IPS DF 6.9 (cell line): ENCODE measurements at regions not wholly inside any gene's neighbourhood (a gene's known extent, or its start where the extent isn't known, plus 50 kb on each side); places are given as distances from the start of the nearest gene placed in this dataset.

Experiments
- DNase-seq: peaks from one replicate; pipeline ENCODE4 v3.0.0-alpha.2; 2013; ENCODE audit warnings: low read depth, low spot score
- H3K27ac ChIP-seq: one replicate; pipeline ENCODE4 v1.5.1; 2013; ENCODE audit warnings: low read length, control low read depth
- H3K27me3 ChIP-seq: 2 replicates; pipeline ENCODE4 v1.6.1; 2013; ENCODE audit warnings: mild to moderate bottlenecking, low read length; ENCODE audit not compliant: control insufficient read depth, insufficient read depth
- H3K36me3 ChIP-seq: 2 replicates; pipeline ENCODE4 v1.6.1; 2013; ENCODE audit warnings: low read length; ENCODE audit not compliant: control insufficient read depth, insufficient read depth
- H3K4me1 ChIP-seq: 2 replicates; pipeline ENCODE4 v1.6.1; 2013; ENCODE audit warnings: low read length; ENCODE audit not compliant: control insufficient read depth, insufficient read depth
- H3K4me3 ChIP-seq: 2 replicates; pipeline ENCODE4 v1.5.1; 2013; ENCODE audit warnings: mild to moderate bottlenecking, low read length
- H3K9me3 ChIP-seq: 2 replicates; pipeline ENCODE4 v1.6.1; 2013; ENCODE audit warnings: low read length, inconsistent platforms; ENCODE audit not compliant: control insufficient read depth, insufficient read depth
- WGBS: extraction: QIAGEN DNeasy Blood & Tissue Kit; methylation state at CpG from one replicate; pipeline ENCODE4 v1.1.7; 2013; ENCODE audit warnings: mixed read lengths, missing lambda C conversion rate; ENCODE audit not compliant: insufficient read length, insufficient coverage; 5-methylcytosine and 5-hydroxymethylcytosine counted together

- H3K4me3 ChIP-seq: no peak overlapping the region
- H3K36me3 ChIP-seq: no peaks in the 10 kb centered on the region
- H3K27me3 ChIP-seq: no peaks in the 10 kb centered on the region
- H3K9me3 ChIP-seq: no peaks in the 10 kb centered on the region
- no peak for DNase-seq
- no peak overlapping the region for H3K27ac ChIP-seq
- WGBS: no CpG with 5 or more reads among the region's 2 CpGs
- H3K4me1 ChIP-seq: peaks cover 6% of the 10 kb centered on the region; the same call in 1 of the 2 replicates
These were observed 211.4 kb downstream of the PHETA1 start for GRCh38 chr12:111157486-111157885.

GRCh38 chr12:111156304-111156703 is 212.6 kb downstream of the PHETA1 start:
- WGBS: no CpG with 5 or more reads among the region's 3 CpGs
- no peaks in the 10 kb centered on the region for H3K36me3 ChIP-seq
- H3K27ac ChIP-seq: no peak overlapping the region
- no peaks in the 10 kb centered on the region for H3K27me3 ChIP-seq
- H3K4me3 ChIP-seq: no peak overlapping the region
- H3K9me3 ChIP-seq: no peaks in the 10 kb centered on the region
- H3K4me1 ChIP-seq: peaks cover 6% of the 10 kb centered on the region; the same call in 1 of the 2 replicates
- no peak for DNase-seq

- Histone ChIP-seq H3K9me3 (no peaks in the 10 kb centered on the region), H3K27ac (no peak overlapping the region), H3K4me3 (no peak overlapping the region), H3K36me3 (no peaks in the 10 kb centered on the region), H3K27me3 (no peaks in the 10 kb centered on the region), H3K4me1 (peaks cover 6% of the 10 kb centered on the region; the same call in 1 of the 2 replicates)
- no CpG with 5 or more reads among the region's 8 CpGs for WGBS
- no peak for DNase-seq
These were observed 213.4 kb downstream of the PHETA1 start for GRCh38 chr12:111155521-111155920.

DNA sequence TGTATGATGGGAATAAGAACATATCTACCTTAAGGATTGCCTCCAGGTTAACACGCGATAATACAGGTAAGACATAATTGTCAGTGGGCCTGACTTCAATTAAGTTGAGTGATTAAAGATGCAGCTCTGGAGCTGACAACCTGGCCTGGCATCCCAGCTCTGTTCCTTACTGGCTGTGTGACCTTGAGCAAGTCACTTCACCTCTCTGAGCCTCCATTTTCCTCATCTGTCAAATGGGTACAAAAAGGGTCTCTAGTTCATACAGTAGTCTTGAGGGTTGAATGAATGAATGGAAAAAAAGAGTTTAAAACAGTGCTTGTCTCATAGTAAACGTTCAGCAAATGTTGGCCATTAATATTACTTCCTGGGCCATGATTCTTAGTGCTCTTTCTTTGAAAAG is 213.9 kb downstream of the PHETA1 start:
- no CpG with 5 or more reads among the region's 3 CpGs for WGBS
- Histone ChIP-seq H3K4me1 (peaks cover 4% of the 10 kb centered on the region; the same call in 1 of the 2 replicates), H3K4me3 (no peak overlapping the region), H3K27me3 (no peaks in the 10 kb centered on the region), H3K36me3 (no peaks in the 10 kb centered on the region), H3K9me3 (no peaks in the 10 kb centered on the region), H3K27ac (no peak overlapping the region)
- DNase-seq: no peak

DNA sequence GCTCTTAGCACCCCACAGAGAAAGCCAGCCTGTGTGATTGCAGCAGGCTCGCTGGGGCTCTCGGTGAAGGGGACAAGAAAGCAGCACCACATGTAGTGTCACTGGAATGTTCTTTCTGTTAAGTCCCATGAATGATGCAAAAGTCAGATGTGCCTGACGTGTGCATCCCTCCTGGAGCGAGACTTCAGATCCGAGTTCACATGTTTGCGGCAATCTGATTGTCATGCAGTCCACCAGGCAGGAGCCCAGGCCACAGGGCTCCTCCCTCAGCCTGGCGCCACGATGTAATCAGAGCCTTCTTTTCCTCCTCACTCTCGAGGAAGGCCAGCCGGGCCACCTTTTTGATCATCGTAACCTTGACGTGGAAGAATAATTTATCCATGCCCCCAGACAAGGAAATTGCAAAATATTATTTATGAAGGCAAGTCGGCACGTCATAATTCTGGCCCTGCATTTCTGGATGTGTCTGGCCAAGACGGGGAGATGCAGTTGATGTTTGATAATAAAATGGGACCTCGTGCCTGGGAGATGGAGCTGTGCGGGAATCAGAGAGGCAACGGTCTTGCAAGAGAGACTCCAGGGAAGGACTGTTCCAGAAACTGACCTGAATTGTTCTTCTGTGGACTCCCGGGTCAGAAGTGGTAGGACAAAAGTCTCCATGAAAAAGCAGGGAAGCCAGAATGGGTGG is 214.6 kb downstream of the PHETA1 start:
- H3K36me3 ChIP-seq: no peaks in the 10 kb centered on the region

DNA sequence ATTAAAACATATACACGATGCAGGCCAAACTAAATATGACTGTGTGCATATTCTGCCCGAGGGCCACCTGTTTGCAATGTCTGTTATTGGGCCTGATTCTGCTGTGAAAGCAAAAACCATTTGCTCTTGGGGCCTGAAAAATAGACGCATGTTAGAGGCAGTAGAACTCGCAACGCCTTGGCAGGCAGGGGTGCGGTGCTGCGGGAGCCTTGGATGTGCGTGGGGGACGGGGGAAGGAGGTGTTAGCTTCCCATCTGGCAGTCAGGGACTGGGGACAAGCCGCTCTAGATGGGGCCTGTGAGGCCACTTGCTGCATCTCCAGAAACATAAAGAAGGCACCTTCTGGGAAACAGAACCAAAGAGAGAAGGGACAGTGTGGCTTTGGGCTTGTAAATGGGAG is 216.3 kb downstream of the PHETA1 start:
- no CpG with 5 or more reads among the region's 10 CpGs for WGBS
- H3K9me3 ChIP-seq: no peaks in the 10 kb centered on the region
- H3K4me3 ChIP-seq: no peak overlapping the region
- H3K4me1 ChIP-seq: peaks cover 3% of the 10 kb centered on the region; the same call in 1 of the 2 replicates
- no peak overlapping the region for H3K27ac ChIP-seq
- DNase-seq: no peak
- no peaks in the 10 kb centered on the region for H3K36me3 ChIP-seq
- H3K27me3 ChIP-seq: no peaks in the 10 kb centered on the region

More for the DNA sequence above, 214.6 kb downstream of the PHETA1 start:
- Histone ChIP-seq H3K27ac (no peak overlapping the region), H3K9me3 (no peaks in the 10 kb centered on the region), H3K27me3 (no peaks in the 10 kb centered on the region), H3K4me1 (peaks cover 4% of the 10 kb centered on the region; the same call in 1 of the 2 replicates), H3K4me3 (no peak overlapping the region)
- DNase-seq: no peak
- no CpG with 5 or more reads among the region's 19 CpGs for WGBS

GRCh38 chr12:111150921-111151840 is 217.7 kb downstream of the PHETA1 start:
- Histone ChIP-seq H3K27ac (no peak overlapping the region), H3K4me3 (no peak overlapping the region), H3K27me3 (no peaks in the 10 kb centered on the region), H3K9me3 (no peaks in the 10 kb centered on the region), H3K36me3 (no peaks in the 10 kb centered on the region), H3K4me1 (peaks cover 3% of the 10 kb centered on the region; the same call in 1 of the 2 replicates)
- WGBS: no CpG with 5 or more reads among the region's 20 CpGs
- no peak for DNase-seq

GRCh38 chr12:111150360-111150759 is 218.5 kb downstream of the PHETA1 start:
- WGBS: no CpG with 5 or more reads among the region's 7 CpGs
- no peak overlapping the region for H3K27ac ChIP-seq
- H3K36me3 ChIP-seq: no peaks in the 10 kb centered on the region
- H3K9me3 ChIP-seq: no peaks in the 10 kb centered on the region
- H3K27me3 ChIP-seq: no peaks in the 10 kb centered on the region
- peaks cover 3% of the 10 kb centered on the region; the same call in 1 of the 2 replicates for H3K4me1 ChIP-seq
- no peak overlapping the region for H3K4me3 ChIP-seq
- DNase-seq: no peak

- no peak for DNase-seq
- no peaks in the 10 kb centered on the region for H3K27me3 ChIP-seq
- no peaks in the 10 kb centered on the region for H3K36me3 ChIP-seq
- no peaks in the 10 kb centered on the region for H3K9me3 ChIP-seq
- H3K4me3 ChIP-seq: no peak overlapping the region
- WGBS: no CpG with 5 or more reads among the region's 4 CpGs
- H3K4me1 ChIP-seq: peaks cover 3% of the 10 kb centered on the region; the same call in 1 of the 2 replicates
- H3K27ac ChIP-seq: no peak overlapping the region
These were observed 219.6 kb downstream of the PHETA1 start for GRCh38 chr12:111149299-111149698.

DNA sequence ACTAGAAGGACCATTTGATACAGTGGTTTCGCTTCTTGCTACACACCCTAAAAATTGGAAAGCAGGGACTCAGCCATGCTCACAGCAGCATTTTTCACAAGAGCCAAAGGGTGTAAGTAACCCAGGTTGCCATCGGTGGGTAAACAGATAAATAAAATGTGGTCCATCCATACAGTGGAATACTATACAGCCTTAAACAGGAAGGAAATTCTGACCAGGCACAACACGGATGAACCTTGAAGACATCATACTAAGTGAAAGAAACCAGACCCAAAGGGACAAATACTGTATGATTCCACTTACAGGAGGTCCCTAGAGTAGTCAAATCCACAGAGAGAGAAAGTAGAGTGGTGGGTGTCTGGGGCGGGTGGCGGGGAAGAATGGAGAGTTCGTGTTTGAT is 220.9 kb downstream of the PHETA1 start:
- WGBS: 100% methylated on average over 2 of the region's 6 CpGs
- Histone ChIP-seq H3K27me3 (no peaks in the 10 kb centered on the region), H3K9me3 (no peaks in the 10 kb centered on the region), H3K4me3 (no peak overlapping the region), H3K36me3 (no peaks in the 10 kb centered on the region), H3K27ac (no peak overlapping the region), H3K4me1 (no peaks in the 10 kb centered on the region; the same call in 1 of the 2 replicates)
- no peak for DNase-seq
